Mammary epithelial cell (primary cell): ENCODE measurements at regions not wholly inside any gene's neighbourhood (a gene's known extent, or its start where the extent isn't known, plus 50 kb on each side); places are given as distances from the start of the nearest gene placed in this dataset.

ENCODE experiments used
- CTCF ChIP-seq, 2 donors: IDR thresholded peaks in 1 of 2; conservative IDR thresholded peaks in 1 of 2; 2 replicates each; pipeline ENCODE4 v1.5.1; 2011 to 2012; ENCODE audit warnings: inconsistent platforms in 2 of 2, low read length in 2 of 2, mild to moderate bottlenecking in 2 of 2, control low read depth in 1 of 2, low read depth in 1 of 2; ENCODE audit not compliant: insufficient read depth in 1 of 2; ENCODE audit errors: extremely low read depth in 1 of 2
- EZH2 ChIP-seq: IDR thresholded peaks from 2 replicates; pipeline ENCODE4 v1.6.1; 2012; ENCODE audit warnings: low read length, inconsistent platforms, borderline replicate concordance

DNA sequence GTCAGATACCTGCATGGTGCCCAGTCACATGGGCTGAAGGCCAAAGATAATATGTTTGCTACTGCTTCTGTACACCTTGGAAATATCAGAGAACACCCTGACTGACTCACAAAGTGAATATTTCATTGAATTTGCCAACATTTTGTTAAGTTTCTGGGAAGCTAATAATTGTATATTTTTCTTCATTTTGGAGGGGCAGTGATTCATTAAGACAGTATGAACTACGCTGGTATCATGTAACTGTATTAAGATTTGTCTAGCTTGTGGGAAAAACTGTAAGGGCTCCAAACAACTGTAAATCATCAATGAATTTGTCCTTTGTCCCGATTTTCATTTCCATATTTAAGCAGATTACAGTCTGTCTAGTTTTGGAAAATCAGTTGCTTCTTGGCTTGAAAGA, 102.3 kb upstream of the CCN2 start:
- no peak for TF ChIP-seq CTCF (conservative IDR thresholded peaks at IDR 0.05 in 1 of 2, IDR thresholded peaks at IDR 0.05 in 1 of 2; ENCODE audit: extremely low read depth in 1 of 2, insufficient read depth in 1 of 2, low read depth in 1 of 2, low read length in 2 of 2)
- no peak for TF ChIP-seq EZH2
